ENCODE measurements at regions not wholly inside any gene's neighbourhood (a gene's known extent, or its start where the extent isn't known, plus 50 kb on each side); places are given as distances from the start of the nearest gene placed in this dataset.

- TF ChIP-seq RAD21 (conservative IDR thresholded peaks at IDR 0.05) (no peak), TAF1 (IDR thresholded peaks at IDR 0.05; ENCODE audit: low read depth) (no peak), EZH2 (IDR thresholded peaks at IDR 0.05; ENCODE audit: borderline replicate concordance, insufficient read depth, low read length, poor library complexity, severe bottlenecking) (no peak), CTCF (IDR thresholded peaks at IDR 0.05; ENCODE audit: poor library complexity, severe bottlenecking) (no peak), EP300 (conservative IDR thresholded peaks at IDR 0.05; ENCODE audit: poor library complexity, severe bottlenecking) (no peak)
- Histone ChIP-seq H2AFZ (ENCODE audit: low read depth, low read length) (no peak overlapping the region), H3K27me3 (ENCODE audit: insufficient read depth, low read depth, low read length) (no peaks in the 10 kb centered on the region), H3K9me2 (ENCODE audit: insufficient read depth, low read length) (no peaks in the 10 kb centered on the region), H3F3A (ENCODE audit: insufficient read depth, low read length, poor library complexity, severe bottlenecking) (no peaks in the 10 kb centered on the region), H3K9ac (ENCODE audit: low read length) (no peak overlapping the region), H4K20me1 (ENCODE audit: insufficient read depth) (no peaks in the 10 kb centered on the region), H3K36me3 (ENCODE audit: insufficient read depth, low read length) (no peaks in the 10 kb centered on the region), H3K4me3 (ENCODE audit: low read length) (no peak overlapping the region), H3K4me2 (ENCODE audit: low read length) (no peak overlapping the region), H3K79me2 (replicated peaks; ENCODE audit: insufficient read depth, low read length) (no peaks in the 10 kb centered on the region), H3K27ac (ENCODE audit: low read length) (no peak overlapping the region), H3K9me3 (ENCODE audit: low read length) (no peaks in the 10 kb centered on the region)
Measured at GRCh38 chr16:63822818-63823217, 1299.0 kb downstream of the CDH11 start.

- no peak for TF ChIP-seq RAD21 (conservative IDR thresholded peaks at IDR 0.05)
- no peak for TF ChIP-seq POLR2AphosphoS5 (IDR thresholded peaks at IDR 0.05)
- no peak for TF ChIP-seq SMC3 (conservative IDR thresholded peaks at IDR 0.05; ENCODE audit: poor library complexity)
- TF ChIP-seq CTCF (IDR thresholded peaks at IDR 0.05; ENCODE audit: poor library complexity, severe bottlenecking): no peak
- TF ChIP-seq TAF1 (IDR thresholded peaks at IDR 0.05; ENCODE audit: low read depth): no peak
- no peak for TF ChIP-seq REST (IDR thresholded peaks at IDR 0.05; ENCODE audit: borderline replicate concordance)
- TF ChIP-seq MXI1 (conservative IDR thresholded peaks at IDR 0.05; ENCODE audit: poor library complexity, severe bottlenecking): no peak
- TF ChIP-seq EP300 (conservative IDR thresholded peaks at IDR 0.05; ENCODE audit: poor library complexity, severe bottlenecking): no peak
- no peak for TF ChIP-seq EZH2 (IDR thresholded peaks at IDR 0.05; ENCODE audit: borderline replicate concordance, insufficient read depth, low read length, poor library complexity, severe bottlenecking)
- no peaks in the 10 kb centered on the region for H3K27me3 ChIP-seq (ENCODE audit: insufficient read depth, low read depth, low read length)
Measured at GRCh38 chr16:63816276-63816675, 1305.6 kb downstream of the CDH11 start.

More at GRCh38 chr16:63816276-63816675, 1305.6 kb downstream of the CDH11 start:
- H3K4me2 ChIP-seq (ENCODE audit: low read length): no peak overlapping the region
- no peaks in the 10 kb centered on the region for H3K79me2 ChIP-seq (replicated peaks; ENCODE audit: insufficient read depth, low read length)
- no peaks in the 10 kb centered on the region for H3K36me3 ChIP-seq (ENCODE audit: insufficient read depth, low read length)
- no peak overlapping the region for H2AFZ ChIP-seq (ENCODE audit: low read depth, low read length)
- no peaks in the 10 kb centered on the region for H3K9me3 ChIP-seq (ENCODE audit: low read length)
- no peak overlapping the region for H3K4me3 ChIP-seq (ENCODE audit: low read length)
- no peak overlapping the region for H3K9ac ChIP-seq (ENCODE audit: low read length)
- no peaks in the 10 kb centered on the region for H3F3A ChIP-seq (ENCODE audit: insufficient read depth, low read length, poor library complexity, severe bottlenecking)
- no peaks in the 10 kb centered on the region for H4K20me1 ChIP-seq (ENCODE audit: insufficient read depth)
- no peaks in the 10 kb centered on the region for H3K9me2 ChIP-seq (ENCODE audit: insufficient read depth, low read length)
- H3K27ac ChIP-seq (ENCODE audit: low read length): no peak overlapping the region
